Muscle layer of colon (tissue), 2 donors: ENCODE measurements at regions not wholly inside any gene's neighbourhood (a gene's known extent, or its start where the extent isn't known, plus 50 kb on each side); places are given as distances from the start of the nearest gene placed in this dataset.

Experiments used
- H3K27ac ChIP-seq: one replicate; pipeline ENCODE4 v1.7.0; 2013; ENCODE audit warnings: low read depth, mild to moderate bottlenecking, low read length, moderate library complexity
- H3K27me3 ChIP-seq, 2 donors: one replicate each; pipeline ENCODE4 v1.7.0; 2013; ENCODE audit warnings: low read length in 2 of 2, mild to moderate bottlenecking in 2 of 2; ENCODE audit not compliant: insufficient read depth in 2 of 2, control insufficient read depth in 1 of 2
- H3K36me3 ChIP-seq: one replicate; pipeline ENCODE4 v1.7.0; 2013; ENCODE audit warnings: mild to moderate bottlenecking, low read length; ENCODE audit not compliant: insufficient read depth
- H3K4me1 ChIP-seq: one replicate; pipeline ENCODE4 v1.7.0; 2013; ENCODE audit warnings: mild to moderate bottlenecking, low read length; ENCODE audit not compliant: insufficient read depth
- H3K4me3 ChIP-seq, 2 donors: one replicate each; pipeline ENCODE4 v1.7.0; 2013; ENCODE audit warnings: low read length in 2 of 2, low read depth in 1 of 2, mild to moderate bottlenecking in 1 of 2, moderate library complexity in 1 of 2
- H3K9ac ChIP-seq: one replicate; pipeline ENCODE4 v1.7.0; 2013; ENCODE audit warnings: low read length
- H3K9me3 ChIP-seq: one replicate; pipeline ENCODE4 v1.7.0; 2013; ENCODE audit warnings: mild to moderate bottlenecking, low read length
- donor health status: abdominal sarcoma.
- donor health status: Adenocarcinoma of cecum.

DNA sequence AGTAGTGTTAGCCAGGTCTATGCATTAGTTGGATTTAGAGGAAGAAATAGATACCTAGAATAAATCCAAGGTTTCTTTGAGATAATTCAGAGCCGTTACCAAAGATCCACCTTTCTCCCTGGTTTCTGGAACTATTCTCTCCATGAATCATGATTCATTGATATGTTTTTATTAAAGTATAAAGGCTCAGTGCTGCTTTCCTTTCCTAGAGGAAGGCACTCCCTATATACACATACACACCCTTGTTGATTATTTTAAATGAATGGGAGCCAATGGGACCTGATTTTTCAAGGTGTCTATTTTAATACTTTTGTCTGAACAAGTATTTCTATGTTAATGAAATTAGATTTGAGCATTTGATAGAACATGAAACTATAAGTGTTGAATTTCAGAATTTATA is 146.8 kb upstream of the SPRY1 start:
- H3K9me3 ChIP-seq: no peaks in the 10 kb centered on the region
- H3K36me3 ChIP-seq: no peaks in the 10 kb centered on the region
- no peak overlapping the region for H3K4me3 ChIP-seq
- H3K4me1 ChIP-seq: peaks cover 40% of the 10 kb centered on the region
- H3K27me3 ChIP-seq: no peaks in the 10 kb centered on the region
- no peak overlapping the region for H3K27ac ChIP-seq
- H3K9ac ChIP-seq: no peak overlapping the region

- Histone ChIP-seq H3K4me1 (peaks cover 39% of the 10 kb centered on the region), H3K27me3 (no peaks in the 10 kb centered on the region), H3K9ac (no peak overlapping the region), H3K9me3 (no peaks in the 10 kb centered on the region), H3K4me3 (no peak overlapping the region), H3K36me3 (no peaks in the 10 kb centered on the region), H3K27ac (no peak overlapping the region)
Observed at GRCh38 chr4:123250843-123251242, 145.8 kb upstream of the SPRY1 start.

DNA sequence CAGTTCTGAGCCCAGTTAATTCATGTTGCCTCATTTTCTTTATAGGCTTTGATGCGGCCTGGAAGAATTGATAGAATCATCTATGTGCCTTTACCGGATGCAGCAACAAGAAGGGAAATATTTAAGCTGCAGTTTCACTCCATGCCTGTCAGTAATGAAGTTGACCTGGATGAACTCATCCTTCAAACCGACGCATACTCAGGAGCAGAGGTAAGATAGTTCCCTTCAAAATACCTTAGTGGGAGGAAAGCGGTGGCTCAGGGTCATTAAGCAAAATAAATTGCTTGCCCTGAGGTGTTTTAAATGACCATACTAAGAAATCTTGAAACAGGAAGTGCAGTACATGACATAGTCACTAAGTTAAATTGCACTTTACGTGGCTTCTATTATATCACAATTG is 140.6 kb upstream of the SPRY1 start:
- H3K27me3 ChIP-seq: no peaks in the 10 kb centered on the region
- no peak overlapping the region for H3K27ac ChIP-seq
- H3K4me3 ChIP-seq: no peak overlapping the region
- no peaks in the 10 kb centered on the region for H3K36me3 ChIP-seq
- no peaks in the 10 kb centered on the region for H3K9me3 ChIP-seq
- no peak overlapping the region for H3K9ac ChIP-seq
- H3K4me1 ChIP-seq: peaks cover 23% of the 10 kb centered on the region

DNA sequence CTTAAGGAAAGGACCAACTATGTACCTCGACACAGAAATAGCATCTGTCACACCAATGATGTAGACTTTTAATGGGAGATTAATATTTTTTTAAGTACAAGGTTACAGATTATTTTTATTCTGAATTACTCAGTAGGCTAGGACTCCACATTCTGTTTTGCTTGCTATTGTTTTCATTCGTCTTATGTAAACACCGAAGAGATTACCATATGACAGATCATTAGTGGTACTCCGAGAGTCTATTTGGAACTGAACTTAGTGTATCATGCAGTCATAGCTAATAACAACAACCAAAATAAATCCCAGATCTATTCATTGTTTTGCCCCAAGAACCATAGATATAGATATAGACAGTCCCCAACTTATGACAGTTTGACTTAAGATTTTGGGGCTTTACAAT is 139.7 kb upstream of the SPRY1 start:
- H3K9me3 ChIP-seq: no peaks in the 10 kb centered on the region
- no peaks in the 10 kb centered on the region for H3K36me3 ChIP-seq
- peaks cover 20% of the 10 kb centered on the region for H3K4me1 ChIP-seq
- H3K27ac ChIP-seq: no peak overlapping the region
- H3K9ac ChIP-seq: no peak overlapping the region
- H3K27me3 ChIP-seq: no peaks in the 10 kb centered on the region
- H3K4me3 ChIP-seq: no peak overlapping the region

DNA sequence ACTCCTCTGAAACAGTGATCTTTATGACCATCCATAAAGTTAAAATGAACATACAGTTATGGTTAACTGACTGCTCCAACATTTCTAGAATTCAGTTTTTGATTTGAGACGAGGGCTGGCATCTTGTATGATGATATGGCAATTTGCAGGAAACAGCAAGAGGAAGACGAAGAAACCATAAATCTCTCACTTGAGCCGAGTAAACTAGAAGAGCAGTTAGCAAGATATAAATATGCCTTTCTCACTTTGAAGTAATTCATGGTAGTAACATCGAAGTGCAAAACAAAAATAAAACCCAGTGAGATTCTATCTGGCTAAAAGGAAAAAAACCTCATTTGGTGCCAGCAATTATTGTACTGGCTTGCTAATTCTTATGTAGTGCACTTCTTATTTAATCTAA is 139.0 kb upstream of the SPRY1 start:
- H3K9ac ChIP-seq: no peak overlapping the region

DNA sequence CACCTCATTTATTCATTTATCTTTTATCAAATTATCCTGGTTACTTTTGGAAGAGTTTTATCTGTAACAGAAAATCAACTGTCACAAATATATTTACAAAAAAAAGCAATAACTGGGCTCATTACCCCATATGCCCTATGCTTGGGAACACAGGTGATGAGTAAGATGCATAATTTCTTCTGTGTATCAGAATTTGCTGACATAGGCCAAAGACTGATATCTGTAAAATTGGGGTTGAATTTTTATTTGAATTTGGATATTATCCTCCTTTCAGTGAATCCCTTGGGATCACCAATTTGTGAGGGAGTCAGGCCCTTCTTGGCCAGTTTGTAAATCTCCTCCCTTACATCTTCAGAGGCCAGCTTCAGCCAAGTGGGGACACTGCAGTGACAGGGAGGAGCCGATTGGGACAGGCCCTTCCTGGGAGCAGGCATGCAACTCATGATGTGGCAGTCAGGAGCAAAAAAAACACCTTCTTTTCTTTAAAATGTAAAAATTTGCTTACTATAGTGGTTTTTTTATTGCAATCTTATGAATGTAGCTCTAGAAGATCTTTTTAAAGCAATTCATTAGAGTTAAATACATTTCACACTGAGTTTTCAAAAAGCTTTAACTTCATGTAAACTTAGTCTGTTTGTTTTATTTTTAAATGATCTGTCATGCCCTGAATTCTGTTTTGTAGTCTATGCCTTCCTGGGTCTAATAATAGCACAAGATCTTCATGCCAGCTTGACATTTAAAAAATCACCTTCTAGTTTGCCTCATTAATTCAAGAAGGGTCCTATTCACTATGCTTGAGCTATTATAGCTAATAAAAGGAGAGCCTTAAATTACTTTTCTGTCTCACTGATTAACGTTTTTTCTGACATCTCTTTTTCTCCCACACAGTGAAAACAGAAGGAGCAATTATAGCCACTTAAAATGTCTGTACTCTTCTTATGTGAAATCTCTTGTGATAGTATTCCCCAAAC is 136.6 kb upstream of the SPRY1 start:
- no peak overlapping the region for H3K4me3 ChIP-seq
- H3K9me3 ChIP-seq: no peaks in the 10 kb centered on the region
- H3K9ac ChIP-seq: no peak overlapping the region
- no peaks in the 10 kb centered on the region for H3K36me3 ChIP-seq
- H3K27me3 ChIP-seq: no peaks in the 10 kb centered on the region
- peaks cover 26% of the 10 kb centered on the region for H3K4me1 ChIP-seq
- H3K27ac ChIP-seq: no peak overlapping the region

More for the DNA sequence above, 139.0 kb upstream of the SPRY1 start:
- Histone ChIP-seq H3K36me3 (no peaks in the 10 kb centered on the region), H3K4me3 (no peak overlapping the region), H3K4me1 (peaks cover 20% of the 10 kb centered on the region), H3K27me3 (no peaks in the 10 kb centered on the region), H3K9me3 (no peaks in the 10 kb centered on the region), H3K27ac (no peak overlapping the region)

- Histone ChIP-seq H3K4me3 (no peak overlapping the region), H3K4me1 (peaks cover 26% of the 10 kb centered on the region), H3K27me3 (no peaks in the 10 kb centered on the region), H3K27ac (no peak overlapping the region), H3K36me3 (no peaks in the 10 kb centered on the region), H3K9ac (no peak overlapping the region), H3K9me3 (no peaks in the 10 kb centered on the region)
Observed at GRCh38 chr4:123260653-123261052, 135.9 kb upstream of the SPRY1 start.

- Histone ChIP-seq H3K4me1 (peaks cover 25% of the 10 kb centered on the region), H3K27me3 (no peaks in the 10 kb centered on the region), H3K4me3 (no peak overlapping the region), H3K9me3 (no peaks in the 10 kb centered on the region), H3K27ac (no peak overlapping the region), H3K36me3 (no peaks in the 10 kb centered on the region), H3K9ac (no peak overlapping the region)
Observed at GRCh38 chr4:123262080-123262479, 134.5 kb upstream of the SPRY1 start.

GRCh38 chr4:123265443-123265842 is 131.2 kb upstream of the SPRY1 start:
- no peak overlapping the region for H3K9ac ChIP-seq
- no peaks in the 10 kb centered on the region for H3K9me3 ChIP-seq
- no peak overlapping the region for H3K4me3 ChIP-seq
- H3K27me3 ChIP-seq: no peaks in the 10 kb centered on the region
- peaks cover 5% of the 10 kb centered on the region for H3K4me1 ChIP-seq
- no peaks in the 10 kb centered on the region for H3K36me3 ChIP-seq
- no peak overlapping the region for H3K27ac ChIP-seq

DNA sequence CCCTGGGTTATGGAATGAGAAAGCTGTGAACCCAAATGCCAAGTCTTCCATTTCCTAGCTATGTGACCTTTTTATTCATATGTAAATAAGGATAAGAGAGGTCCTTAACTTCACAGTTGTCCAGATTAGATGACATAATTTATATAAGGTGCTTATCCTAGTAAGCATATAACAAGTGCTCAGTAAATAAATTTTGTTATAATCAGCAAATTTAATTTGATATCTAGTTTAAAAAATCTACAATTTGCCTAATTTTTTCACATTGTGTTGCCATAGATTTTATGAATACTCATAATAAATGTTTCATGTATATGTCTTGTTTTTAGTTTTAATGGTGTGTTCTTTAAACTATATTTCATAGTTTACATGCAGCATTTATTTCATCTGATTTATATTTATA is 130.4 kb upstream of the SPRY1 start:
- Histone ChIP-seq H3K9ac (no peak overlapping the region), H3K4me1 (peaks cover 5% of the 10 kb centered on the region), H3K4me3 (no peak overlapping the region), H3K27ac (no peak overlapping the region), H3K36me3 (no peaks in the 10 kb centered on the region), H3K9me3 (no peaks in the 10 kb centered on the region), H3K27me3 (no peaks in the 10 kb centered on the region)

- H3K36me3 ChIP-seq: no peaks in the 10 kb centered on the region
- H3K4me1 ChIP-seq: peaks cover 5% of the 10 kb centered on the region
- H3K9ac ChIP-seq: no peak overlapping the region
- H3K9me3 ChIP-seq: no peaks in the 10 kb centered on the region
- no peak overlapping the region for H3K27ac ChIP-seq
- H3K27me3 ChIP-seq: no peaks in the 10 kb centered on the region
- H3K4me3 ChIP-seq: no peak overlapping the region
Observed at GRCh38 chr4:123278755-123279154, 117.8 kb upstream of the SPRY1 start.

DNA sequence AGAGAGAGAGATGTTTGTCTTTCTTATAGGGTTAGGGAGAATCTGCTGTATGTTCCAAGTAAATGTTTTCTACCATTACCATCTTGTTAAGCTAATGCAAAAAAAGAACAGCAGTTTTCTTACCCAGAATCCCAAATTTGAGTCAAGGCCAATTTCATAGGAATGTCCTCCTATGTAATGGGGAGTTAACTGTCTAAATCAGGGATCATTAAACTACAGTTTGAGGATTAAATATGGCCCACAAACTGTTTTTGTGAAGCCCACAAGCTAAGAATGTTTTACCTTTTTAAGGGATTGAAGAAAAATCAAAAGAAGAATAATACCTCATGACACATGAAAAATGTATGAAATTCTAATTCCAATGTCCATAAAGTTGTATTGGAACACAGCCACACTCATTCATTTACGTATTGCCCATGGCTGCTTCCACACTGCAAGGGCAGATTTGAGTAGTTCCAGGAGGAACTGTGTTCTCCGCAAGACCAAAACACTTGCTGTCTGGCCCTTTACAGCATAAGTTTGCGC is 113.2 kb upstream of the SPRY1 start:
- Histone ChIP-seq H3K4me3 (no peak overlapping the region), H3K27me3 (no peaks in the 10 kb centered on the region), H3K4me1 (peaks cover 27% of the 10 kb centered on the region), H3K27ac (peak overlapping the region; percentile 54), H3K36me3 (no peaks in the 10 kb centered on the region), H3K9me3 (no peaks in the 10 kb centered on the region), H3K9ac (no peak overlapping the region)
